WTC11 (cell line): ENCODE measurements at regions not wholly inside any gene's neighbourhood (a gene's known extent, or its start where the extent isn't known, plus 50 kb on each side); places are given as distances from the start of the nearest gene placed in this dataset.

Experiments used
- ATAC-seq: fragments of 200-7000 bp; cut with Tn5 transposase; 2 replicates; pipeline ENCODE4 v1.10.0; 2021; ENCODE audit warnings: mild to moderate bottlenecking, moderate library complexity
- CTCF ChIA-PET: fragments of 300-600 bp; sonication (Branson Sonifier 250); formaldehyde crosslinking; loops from one replicate; lab custom pipeline; 2021; ENCODE audit warnings: antibody characterized with exemption; lab: Charles Lee
- POLR2A ChIA-PET: fragments of 350-600 bp; sonication (Branson Sonifier 250); formaldehyde crosslinking; loops from one replicate; lab custom pipeline; 2021; ENCODE audit warnings: antibody characterized with exemption; lab: Charles Lee
- DNase-seq: peaks from one replicate; pipeline ENCODE4 v3.0.0; 2021; ENCODE audit warnings: low spot score
- H3K27ac Mint-ChIP-seq: 2 replicates; pipeline ENCODE4 v1.8.0; 2021; ENCODE audit warnings: mixed read lengths
- H3K27me3 Mint-ChIP-seq: 2 replicates; pipeline ENCODE4 v1.8.0; 2021; ENCODE audit warnings: low read depth, mild to moderate bottlenecking, moderate library complexity, mixed read lengths
- H3K36me3 Mint-ChIP-seq: 2 replicates; pipeline ENCODE4 v1.8.0; 2021; ENCODE audit warnings: mixed read lengths
- H3K4me1 Mint-ChIP-seq: 2 replicates; pipeline ENCODE4 v1.8.0; 2022; ENCODE audit warnings: mixed read lengths
- H3K4me3 Mint-ChIP-seq: 2 replicates; pipeline ENCODE4 v1.8.0; 2021; ENCODE audit warnings: mild to moderate bottlenecking, moderate library complexity, mixed read lengths
- H3K9me3 Mint-ChIP-seq: 2 replicates; pipeline ENCODE4 v1.8.0; 2021; ENCODE audit warnings: mixed read lengths
- AR ChIP-seq: fragments of 250-450 bp; sonication (Bioruptor Pico); IDR thresholded peaks from 2 replicates; pipeline ENCODE4 v1.9.0; 2021; ENCODE audit warnings: mild to moderate bottlenecking
- ATF1 ChIP-seq: sonication (generic); formaldehyde crosslinking; IDR thresholded peaks from 2 replicates; pipeline ENCODE4 v1.8.1; 2023; ENCODE audit warnings: mild to moderate bottlenecking, moderate library complexity, missing genetic modification reagents
- ATF6 ChIP-seq: sonication (generic); formaldehyde crosslinking; IDR thresholded peaks from 2 replicates; pipeline ENCODE4 v1.8.1; 2023; ENCODE audit warnings: mild to moderate bottlenecking, missing genetic modification reagents
- E2F5 ChIP-seq: sonication (generic); formaldehyde crosslinking; IDR thresholded peaks from 2 replicates; pipeline ENCODE4 v1.8.1; 2022; ENCODE audit warnings: mild to moderate bottlenecking, moderate library complexity, missing genetic modification reagents
- MLX ChIP-seq: sonication (generic); formaldehyde crosslinking; IDR thresholded peaks from 2 replicates; pipeline ENCODE4 v1.8.1; 2023; ENCODE audit warnings: mild to moderate bottlenecking, missing genetic modification reagents, moderate library complexity
- MXD4 ChIP-seq: fragments of 250-450 bp; sonication (Bioruptor Pico); IDR thresholded peaks from 2 replicates; pipeline ENCODE4 v1.8.0; 2021; ENCODE audit warnings: mild to moderate bottlenecking, moderate library complexity, borderline replicate concordance
- NFE2L1 ChIP-seq: sonication (generic); formaldehyde crosslinking; IDR thresholded peaks from 2 replicates; pipeline ENCODE4 v1.8.1; 2023; ENCODE audit warnings: missing genetic modification reagents
- NR1H2 ChIP-seq: sonication (generic); formaldehyde crosslinking; IDR thresholded peaks from 2 replicates; pipeline ENCODE4 v1.9.0; 2021; ENCODE audit warnings: mild to moderate bottlenecking, moderate library complexity, missing genetic modification reagents
- PRDM15 ChIP-seq: sonication (generic); formaldehyde crosslinking; IDR thresholded peaks from 2 replicates; pipeline ENCODE4 v1.8.0; 2022; ENCODE audit warnings: missing genetic modification reagents
- PREB ChIP-seq: sonication (generic); formaldehyde crosslinking; IDR thresholded peaks from 2 replicates; pipeline ENCODE4 v1.8.1; 2022; ENCODE audit warnings: mild to moderate bottlenecking, missing genetic modification reagents, moderate library complexity, borderline replicate concordance
- PRRX2 ChIP-seq: fragments of 250-450 bp; sonication (Bioruptor Pico); IDR thresholded peaks from 2 replicates; pipeline ENCODE4 v1.8.0; 2021; ENCODE audit warnings: mild to moderate bottlenecking
- TEAD1 ChIP-seq: sonication (generic); formaldehyde crosslinking; IDR thresholded peaks from 2 replicates; pipeline ENCODE4 v1.8.0; 2022; ENCODE audit warnings: mild to moderate bottlenecking, missing genetic modification reagents
- TEAD4 ChIP-seq: sonication (generic); formaldehyde crosslinking; IDR thresholded peaks from 2 replicates; pipeline ENCODE4 v1.8.0; 2022; ENCODE audit warnings: mild to moderate bottlenecking, missing genetic modification reagents
- ZNF423 ChIP-seq: fragments of 250-450 bp; sonication (Bioruptor Pico); IDR thresholded peaks from 2 replicates; pipeline ENCODE4 v2.1.2; 2022; ENCODE audit warnings: mild to moderate bottlenecking, moderate library complexity
- ZNF532 ChIP-seq: fragments of 250-450 bp; sonication (Bioruptor Pico); IDR thresholded peaks from 2 replicates; pipeline ENCODE4 v1.9.0; 2021; ENCODE audit warnings: mild to moderate bottlenecking, borderline replicate concordance
- ZNF671 ChIP-seq: fragments of 250-450 bp; sonication (Bioruptor Pico); IDR thresholded peaks from 2 replicates; pipeline ENCODE4 v1.8.0; 2021; ENCODE audit warnings: mild to moderate bottlenecking

GRCh38 chrX:130543603-130544325 lies 142.0 kb downstream of the RBMX2 start:
- ATAC-seq (no peak), DNase-seq (no peak)
- no peaks in the 10 kb centered on the region for H3K4me1 Mint-ChIP-seq
- H3K4me3 Mint-ChIP-seq, result no peak overlapping the region
- TF ChIP-seq E2F5, result no peak
- TF ChIP-seq NFE2L1 (CRISPR knock-in tag), result no peak
- TF ChIP-seq TEAD1 (CRISPR knock-in tag), result no peak
- TF ChIP-seq ATF6 (CRISPR knock-in tag), result no peak
- TF ChIP-seq MLX (CRISPR knock-in tag), result no peak
- no peak for TF ChIP-seq ZNF423 (CRISPR knock-in tag)
- no peak for TF ChIP-seq ZNF671 (CRISPR knock-in tag)
- no peak for TF ChIP-seq ATF1 (CRISPR knock-in tag)
- TF ChIP-seq NR1H2 (CRISPR knock-in tag), result no peak
- ChIA-PET POLR2A (no interaction called here), CTCF (interaction anchor here (1.3 kb wide), 1 partner anchor 32 kb away, joined by 3 read pairs; no protein-coding TSS in a partner anchor)
- no peaks in the 10 kb centered on the region for H3K9me3 Mint-ChIP-seq
- no peaks in the 10 kb centered on the region for H3K27me3 Mint-ChIP-seq
- no peak overlapping the region for H3K27ac Mint-ChIP-seq
- no peaks in the 10 kb centered on the region for H3K36me3 Mint-ChIP-seq

GRCh38 chrX:130545796-130546195 lies 144.0 kb downstream of the RBMX2 start:
- ChIA-PET POLR2A (no interaction called here), CTCF (no interaction called here)
- no peak overlapping the region for H3K4me3 Mint-ChIP-seq
- no peaks in the 10 kb centered on the region for H3K9me3 Mint-ChIP-seq
- peaks cover 11% of the 10 kb centered on the region for H3K4me1 Mint-ChIP-seq
- H3K36me3 Mint-ChIP-seq, result no peaks in the 10 kb centered on the region
- no peaks in the 10 kb centered on the region for H3K27me3 Mint-ChIP-seq
- no peak overlapping the region for H3K27ac Mint-ChIP-seq
- DNase-seq (no peak), ATAC-seq (no peak)
- TF ChIP-seq ZNF532 (no peak), ATF6 (CRISPR knock-in tag) (no peak), TEAD4 (CRISPR knock-in tag) (no peak), AR (CRISPR knock-in tag) (no peak), MXD4 (no peak), PRRX2 (no peak), PRDM15 (CRISPR knock-in tag) (no peak), PREB (CRISPR knock-in tag) (no peak)
